ENCODE measurements at regions not wholly inside any gene's neighbourhood (a gene's known extent, or its start where the extent isn't known, plus 50 kb on each side); places are given as distances from the start of the nearest gene placed in this dataset.
"Not testable (repeated sequence)": the region's sequence is repeated elsewhere in the genome, so short reads cannot be mapped to it uniquely, and the experiment has no call there.

DNA sequence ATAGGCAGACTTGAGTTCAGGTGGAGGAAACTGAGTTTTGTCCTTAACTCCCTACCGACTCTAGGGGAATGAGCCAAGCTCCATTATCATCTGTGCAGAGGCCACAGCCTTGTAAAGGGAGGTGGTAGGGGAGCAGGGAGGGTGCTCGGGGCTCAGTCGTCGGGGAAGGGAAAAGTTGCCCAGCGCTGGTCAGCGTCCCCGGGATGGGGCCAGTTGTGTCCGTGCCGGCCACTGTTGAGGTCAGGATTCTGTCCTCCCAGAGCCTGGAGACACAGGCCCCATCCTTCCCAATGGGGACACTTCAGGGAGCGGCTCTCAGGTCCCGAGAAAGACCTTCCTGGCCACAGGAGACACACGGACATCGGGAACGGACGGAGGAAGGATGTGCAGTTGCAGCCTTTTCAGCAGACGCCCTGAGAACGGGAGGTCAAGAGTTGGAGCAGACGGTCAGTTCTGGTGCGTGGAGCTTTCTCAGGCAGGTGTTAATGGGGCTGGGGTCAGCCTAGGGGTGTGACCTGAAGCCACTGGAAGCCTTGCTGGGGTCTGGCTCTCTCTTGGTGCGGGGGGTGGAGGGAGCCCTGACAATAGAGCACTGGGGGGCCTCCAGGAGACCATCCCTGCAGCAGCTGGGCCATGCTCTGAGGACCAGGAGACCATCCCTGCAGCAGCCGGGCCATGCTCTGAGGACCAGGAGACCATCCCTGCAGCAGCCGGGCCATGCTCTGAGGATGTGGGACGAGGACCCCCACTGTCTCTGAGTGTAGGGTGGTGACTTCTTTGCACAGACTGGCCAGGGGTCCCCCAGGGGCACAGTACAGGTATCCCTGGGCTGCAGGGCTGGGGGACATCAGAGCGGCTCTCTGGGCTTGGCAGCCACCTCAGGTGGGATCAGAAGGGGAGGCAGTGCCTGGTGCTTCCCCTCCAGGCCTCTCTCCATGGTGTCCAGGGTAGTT, 394.7 kb downstream of the TMEM121 start:
- H3K4me3 ChIP-seq (ENCODE audit: low read length); DNase-seq (ENCODE audit: low read depth, low spot score): not testable (repeated sequence)

DNA sequence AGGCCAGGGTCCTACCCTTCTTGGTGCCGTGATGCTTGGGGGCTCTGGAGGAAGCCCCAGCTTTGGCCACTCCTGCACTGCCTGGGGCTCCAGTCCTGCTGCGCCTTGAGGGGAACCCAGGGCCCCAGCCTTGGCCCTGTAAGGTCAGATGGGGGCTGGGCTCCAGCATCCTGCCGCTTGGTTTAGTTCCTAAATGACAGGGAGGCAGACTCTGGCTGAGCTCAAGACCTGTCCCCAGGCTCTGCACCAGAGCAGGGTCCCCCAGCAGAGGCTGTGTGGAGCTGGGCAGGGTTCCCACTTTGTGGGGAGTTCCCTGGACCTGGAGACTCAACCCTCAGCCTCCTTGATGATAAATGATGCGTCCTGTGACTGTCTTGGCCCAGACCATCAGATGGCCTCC, 395.4 kb downstream of the TMEM121 start:
- not testable (repeated sequence) for DNase-seq (ENCODE audit: low read depth, low spot score); H3K4me3 ChIP-seq (ENCODE audit: low read length)

DNA sequence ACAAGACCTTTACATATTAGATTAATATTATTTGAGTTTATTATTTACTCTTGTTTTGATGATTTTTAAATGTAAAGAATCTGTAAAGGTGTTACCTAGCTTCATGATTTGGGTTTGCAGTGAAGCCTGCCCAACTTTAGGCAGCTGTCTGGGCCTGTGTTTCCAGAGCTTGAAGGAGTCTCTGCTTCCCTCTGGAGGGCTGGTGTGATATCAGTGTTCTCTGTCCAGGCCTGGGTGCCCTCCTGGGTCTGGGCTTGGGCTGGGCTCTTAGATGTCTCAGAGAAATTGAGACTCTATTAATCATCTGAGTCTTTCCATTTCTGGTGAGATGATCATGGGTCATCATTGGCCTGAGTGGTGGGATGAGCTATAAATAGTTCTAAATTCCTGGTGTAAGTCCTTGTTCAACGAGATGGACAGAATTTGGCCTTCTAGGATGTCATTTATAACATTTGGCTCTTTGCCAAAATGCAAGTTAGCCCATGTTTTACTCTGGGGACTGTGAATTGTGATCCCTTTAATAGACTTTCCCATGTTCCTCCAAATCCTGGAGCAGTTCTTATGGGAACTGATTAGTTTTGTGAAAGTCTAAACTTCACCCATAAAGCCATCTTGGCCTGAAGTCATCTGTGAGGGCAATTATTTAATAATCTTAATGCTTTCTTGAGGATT, 397.3 kb downstream of the TMEM121 start:
- not testable (repeated sequence) for H3K4me3 ChIP-seq (ENCODE audit: low read length); DNase-seq (ENCODE audit: low read depth, low spot score)

DNA sequence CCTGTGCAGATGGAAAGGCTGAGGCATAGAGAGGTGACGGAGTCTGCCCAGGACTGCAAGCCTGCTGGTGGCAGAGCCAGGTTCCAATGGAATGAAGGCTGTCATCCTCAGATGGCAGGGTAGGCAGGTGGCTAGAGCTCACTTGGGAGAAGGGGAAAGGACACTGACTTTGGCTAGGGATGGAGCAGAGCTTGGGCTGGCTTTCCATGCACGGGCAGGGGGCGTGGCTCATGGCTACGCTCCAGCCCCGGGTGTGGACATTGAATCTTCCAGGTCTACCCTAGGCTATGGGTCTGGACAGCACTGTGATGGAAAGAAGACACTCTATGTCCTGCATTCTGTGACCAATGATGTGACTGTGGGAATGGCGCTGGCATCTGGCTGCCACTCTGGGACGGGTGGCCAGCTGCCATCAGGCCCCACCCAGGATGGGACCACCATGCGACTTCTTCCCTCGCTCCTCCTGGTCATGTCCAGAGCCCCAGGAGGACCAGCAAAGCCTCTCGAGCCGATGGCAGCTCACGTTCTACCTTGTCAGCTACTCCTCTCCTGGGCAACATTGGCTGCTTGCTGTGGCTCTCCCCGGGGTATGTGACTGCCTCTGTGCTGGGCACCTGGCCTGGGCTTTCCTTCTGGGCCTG, 398.7 kb downstream of the TMEM121 start:
- no peak overlapping the region for H3K4me3 ChIP-seq (ENCODE audit: low read length)
- DNase-seq (ENCODE audit: low read depth, low spot score), result no peak

DNA sequence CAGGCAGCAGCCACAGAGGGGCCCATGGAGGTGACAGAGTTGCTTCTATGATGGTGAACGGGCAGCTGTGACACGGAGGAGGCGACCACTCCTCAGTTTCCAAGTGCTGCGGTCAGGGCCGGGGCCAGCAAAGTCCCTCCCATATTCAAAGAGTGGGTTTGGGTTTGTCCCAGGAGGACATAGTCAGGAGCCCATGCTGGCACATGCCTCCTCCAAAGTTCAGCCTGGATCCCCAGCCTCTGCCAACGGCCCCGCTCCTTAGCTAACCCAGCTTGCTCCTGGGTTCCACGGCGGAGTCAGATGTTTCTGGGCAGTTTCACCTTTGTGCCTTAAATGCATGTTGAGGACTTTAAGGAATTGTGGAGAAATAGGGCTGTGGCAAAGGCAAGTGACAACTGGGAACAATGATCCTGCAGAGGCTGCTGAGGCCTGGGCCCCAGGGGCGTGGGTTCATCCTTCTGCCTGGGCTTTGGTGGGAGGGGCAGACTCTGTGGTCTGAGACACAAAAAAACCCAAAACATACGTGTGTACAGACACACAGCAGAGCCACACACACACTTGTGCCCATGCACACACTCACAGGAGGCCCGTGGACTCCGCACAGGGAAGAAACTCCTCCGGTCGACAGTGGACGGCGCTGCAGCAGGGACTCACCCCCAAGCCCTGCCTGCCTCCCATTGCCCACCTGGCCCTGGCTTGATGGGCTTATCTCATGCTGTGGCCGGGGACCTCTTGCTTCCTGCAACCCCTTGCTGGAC, 399.4 kb downstream of the TMEM121 start:
- H3K4me3 ChIP-seq (ENCODE audit: low read length), result no peak overlapping the region
- no peak for DNase-seq (ENCODE audit: low read depth, low spot score)

DNA sequence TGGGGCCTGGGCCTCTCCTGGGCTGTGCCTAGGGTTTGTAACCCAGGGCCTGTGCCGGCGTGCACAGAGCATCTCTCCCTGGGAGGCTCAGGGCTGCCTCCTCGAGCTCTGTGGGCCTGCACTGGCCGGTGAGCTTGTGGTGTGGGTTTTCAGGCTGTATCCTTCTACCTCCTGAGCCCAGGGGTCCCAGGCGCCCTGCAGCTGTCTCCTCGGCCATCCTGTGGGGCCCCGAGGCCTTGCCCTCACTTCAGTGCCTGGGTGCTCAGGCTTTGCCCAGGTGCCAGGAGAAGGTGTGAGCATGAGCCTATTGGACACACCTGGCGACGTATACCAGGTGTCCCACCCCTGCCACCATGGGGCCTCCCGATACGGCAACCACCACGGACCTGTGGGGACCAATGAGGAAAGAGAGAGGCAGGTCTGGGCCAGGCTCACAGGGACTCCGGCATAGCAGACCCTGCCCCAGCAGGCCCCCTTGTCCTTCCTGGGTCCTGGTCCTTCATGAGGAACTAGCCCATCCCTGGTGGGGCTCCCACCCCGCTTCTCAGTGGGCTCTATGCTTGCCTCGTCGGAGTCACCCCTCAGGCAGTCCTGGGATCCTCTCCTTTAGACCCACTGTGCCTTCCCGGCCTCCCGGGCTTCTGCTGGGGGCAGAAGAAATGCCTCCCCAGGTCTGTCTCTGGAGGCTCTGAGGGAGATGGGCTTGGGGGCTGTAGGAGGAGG, 400.2 kb downstream of the TMEM121 start:
- H3K4me3 ChIP-seq (ENCODE audit: low read length), result no peak overlapping the region
- no peak for DNase-seq (ENCODE audit: low read depth, low spot score)

DNA sequence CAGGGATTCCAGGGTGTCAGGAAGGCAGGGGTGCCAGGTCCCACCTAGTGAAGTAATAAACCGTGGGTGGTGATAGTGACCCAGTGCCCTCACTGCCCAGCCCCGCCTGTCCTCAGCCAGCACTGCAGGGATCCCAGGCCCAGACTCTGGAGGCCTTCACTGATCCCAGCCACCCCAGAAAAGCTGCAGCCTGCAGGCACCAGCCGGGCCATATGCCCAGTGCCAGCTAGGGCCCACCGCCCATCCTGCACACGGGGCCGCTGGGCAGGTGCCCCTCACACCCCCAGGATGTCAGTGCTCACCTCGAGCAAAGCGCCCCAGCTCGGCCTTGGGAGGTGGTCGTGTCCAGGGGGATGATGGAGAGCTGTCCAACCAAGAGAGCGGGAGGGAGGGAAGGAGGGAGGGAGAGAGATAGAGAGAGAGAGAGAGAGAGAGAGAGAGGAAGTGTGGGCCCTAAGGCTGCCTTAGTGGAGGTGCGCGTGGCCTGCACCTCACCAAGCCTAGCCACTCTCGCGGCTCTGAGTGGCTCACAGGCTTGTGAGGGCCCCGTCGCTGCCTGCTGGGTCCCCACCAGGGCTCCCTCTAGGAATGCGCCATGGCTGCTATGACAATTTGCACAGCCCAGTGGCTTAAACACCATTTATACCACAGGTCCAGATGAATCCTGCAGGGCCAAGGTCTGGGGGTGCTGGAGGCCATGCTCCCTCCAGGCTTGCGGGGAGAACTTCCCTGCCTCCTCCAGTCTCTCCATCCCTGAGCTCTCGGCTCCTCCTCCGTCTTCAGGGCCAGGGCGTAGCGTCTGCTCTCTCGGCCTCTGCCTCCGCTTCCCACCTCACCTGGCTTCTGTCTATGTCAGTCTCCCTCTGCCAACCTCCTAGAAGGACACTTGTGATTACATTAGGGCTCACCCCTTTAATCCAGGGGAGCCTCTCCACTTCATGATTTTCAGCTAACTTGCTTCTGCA, 401.0 kb downstream of the TMEM121 start:
- H3K4me3 ChIP-seq (ENCODE audit: low read length), result no peak overlapping the region
- no peak for DNase-seq (ENCODE audit: low read depth, low spot score)

DNA sequence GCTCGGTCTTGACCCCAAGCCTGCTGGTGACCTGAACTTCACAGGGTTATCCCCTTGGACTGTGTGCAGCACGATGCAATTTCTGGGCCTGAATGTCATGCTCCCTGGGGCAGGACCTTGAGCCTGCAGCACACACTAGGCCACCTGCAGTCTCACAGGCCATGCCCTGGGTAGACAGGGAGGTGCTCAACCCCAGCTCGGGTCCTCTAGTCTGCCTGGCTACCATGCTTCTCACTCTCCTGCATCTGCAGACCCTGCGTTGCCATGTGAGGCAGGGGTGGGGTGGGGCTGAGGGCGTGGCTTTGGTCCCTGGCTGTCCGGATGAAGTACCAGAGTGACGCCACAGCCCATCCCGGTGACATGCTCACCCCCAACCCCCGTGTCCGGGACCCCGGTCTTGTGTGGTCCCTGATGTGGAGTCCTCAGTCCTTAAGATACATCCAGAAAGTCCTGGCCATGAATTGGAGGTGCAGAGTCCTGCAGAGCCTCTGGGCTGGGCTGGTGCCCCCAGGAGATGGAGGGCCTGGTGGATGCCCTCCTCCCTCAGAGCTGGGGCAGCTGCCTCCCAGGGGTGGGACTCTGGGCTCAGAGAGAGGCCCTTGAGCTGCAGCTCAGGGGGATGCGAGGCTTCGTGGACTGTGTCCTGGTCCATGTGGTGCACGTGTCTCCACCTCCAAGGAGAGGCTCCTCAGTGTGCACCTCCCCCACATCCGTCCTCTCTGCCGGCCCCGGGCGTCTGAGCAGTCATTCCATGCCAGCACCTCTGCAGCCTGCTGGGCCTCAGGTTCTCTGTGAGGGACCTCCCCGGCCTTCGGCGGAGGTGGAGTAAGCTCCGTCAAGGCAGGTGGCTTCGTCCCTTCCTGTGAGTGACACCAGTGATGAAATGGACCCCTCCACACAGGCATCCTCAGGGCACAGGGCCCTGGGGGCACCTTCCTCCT, 402.1 kb downstream of the TMEM121 start:
- not testable (repeated sequence) for H3K4me3 ChIP-seq (ENCODE audit: low read length); DNase-seq (ENCODE audit: low read depth, low spot score)

DNA sequence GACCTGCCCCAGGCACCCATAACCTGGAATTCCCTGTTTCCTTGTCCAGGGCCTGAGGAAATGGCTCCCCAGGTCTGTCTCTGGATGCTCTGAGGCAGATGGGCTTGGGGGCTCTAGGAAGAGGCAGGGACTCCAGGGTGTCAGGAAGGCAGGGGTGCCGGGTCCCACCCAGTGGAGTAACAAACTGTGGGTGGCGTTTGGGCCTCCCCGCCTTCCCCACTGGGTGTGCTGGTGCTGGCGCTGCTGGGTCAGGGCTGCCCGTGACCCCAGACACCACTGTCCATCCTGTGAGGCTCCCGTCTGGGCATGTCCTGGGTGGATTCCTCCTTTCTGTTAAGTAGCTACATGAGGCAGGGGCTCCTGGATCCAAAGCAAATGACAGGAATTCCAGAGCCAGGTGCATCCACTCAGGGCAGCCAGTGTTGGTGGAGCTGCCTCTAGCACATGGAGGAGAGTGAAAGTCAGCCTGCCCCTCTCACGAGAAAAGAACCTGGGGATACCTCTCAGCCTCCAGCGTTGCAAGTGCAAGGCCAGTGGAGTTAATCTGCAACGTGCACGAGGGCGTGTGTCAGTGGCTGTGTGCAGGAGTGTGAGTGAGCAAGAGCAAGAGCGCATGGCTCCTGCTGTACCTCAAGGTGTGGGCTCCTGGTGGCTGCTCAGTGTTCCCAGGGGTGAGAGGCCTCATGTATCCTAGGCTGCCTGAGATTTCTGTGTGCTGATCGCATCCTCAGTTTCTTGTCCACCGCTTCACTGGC, 403.1 kb downstream of the TMEM121 start:
- no peak overlapping the region for H3K4me3 ChIP-seq (ENCODE audit: low read length)
- DNase-seq (ENCODE audit: low read depth, low spot score), result no peak

DNA sequence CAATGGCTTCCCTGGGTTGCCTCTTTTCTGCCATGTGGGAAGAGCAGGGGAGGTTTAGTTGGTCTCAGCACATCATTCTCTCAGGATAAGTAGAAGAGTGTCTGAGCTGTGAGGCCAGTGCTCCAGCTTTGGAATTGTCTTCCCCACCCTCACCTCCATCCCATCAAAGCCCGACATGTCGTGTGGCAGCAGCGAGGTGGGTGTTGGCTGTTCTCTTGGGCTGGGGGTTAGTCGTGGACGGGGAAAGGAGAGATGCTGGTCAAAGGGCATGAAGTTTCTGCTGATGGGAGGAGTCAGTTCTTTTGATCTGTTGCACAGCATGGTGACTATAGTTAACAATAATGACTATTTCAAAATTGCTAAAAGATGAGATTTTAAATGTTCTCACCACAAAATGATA, 404.2 kb downstream of the TMEM121 start:
- no peak overlapping the region for H3K4me3 ChIP-seq (ENCODE audit: low read length)
- no peak for DNase-seq (ENCODE audit: low read depth, low spot score)

DNA sequence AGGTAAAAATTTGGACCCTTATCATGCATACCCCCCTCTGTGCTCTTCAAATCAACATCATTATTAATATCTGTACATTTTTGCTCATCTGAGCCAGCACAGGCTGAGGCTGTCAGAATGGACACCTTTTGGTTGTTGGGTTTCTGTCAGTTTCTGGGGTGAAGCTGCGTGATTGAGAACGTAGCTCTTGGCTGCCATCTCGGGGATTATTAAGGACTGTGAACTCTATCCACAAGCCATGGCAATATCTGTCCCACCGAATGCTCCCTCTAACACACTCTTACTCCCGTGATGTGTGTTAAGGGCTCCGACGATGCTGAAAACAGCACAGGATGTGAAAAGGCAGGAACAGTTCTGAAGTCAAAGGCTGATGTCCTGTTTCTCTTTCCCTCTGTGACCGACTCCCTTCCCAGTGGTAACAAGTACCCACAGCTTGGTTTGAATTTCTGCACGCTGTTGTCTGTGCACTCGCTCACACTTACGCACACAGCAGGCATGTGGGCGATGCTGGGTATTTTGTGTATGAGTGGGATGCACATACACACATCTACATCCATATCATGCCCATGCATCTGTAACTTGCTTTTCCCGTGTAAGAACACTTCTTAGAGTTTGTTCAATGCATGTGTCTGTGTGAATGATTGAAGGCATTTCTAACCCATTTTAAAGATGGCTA, 405.6 kb downstream of the TMEM121 start:
- no peak overlapping the region for H3K4me3 ChIP-seq (ENCODE audit: low read length)
- no peak for DNase-seq (ENCODE audit: low read depth, low spot score)

DNA sequence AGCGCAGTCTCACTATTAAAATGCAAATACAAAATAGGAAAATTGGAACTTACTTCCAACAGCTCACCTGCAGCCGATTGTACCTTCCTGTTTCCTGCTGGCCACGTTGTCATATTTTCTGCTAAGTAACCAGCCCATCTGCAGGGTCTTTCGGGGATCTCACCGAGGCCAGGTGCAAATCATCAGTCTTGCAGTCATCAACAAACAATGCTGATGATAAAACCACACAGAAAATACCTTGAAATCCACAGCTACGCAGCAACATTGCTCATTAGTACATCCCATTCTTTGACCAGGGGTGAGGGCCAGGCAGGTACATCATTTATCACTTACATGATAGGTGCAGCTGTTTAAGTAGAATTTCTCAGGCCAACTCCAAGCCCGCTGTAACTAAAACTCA, 406.9 kb downstream of the TMEM121 start:
- DNase-seq (ENCODE audit: low read depth, low spot score), result no peak
- no peak overlapping the region for H3K4me3 ChIP-seq (ENCODE audit: low read length)

DNA sequence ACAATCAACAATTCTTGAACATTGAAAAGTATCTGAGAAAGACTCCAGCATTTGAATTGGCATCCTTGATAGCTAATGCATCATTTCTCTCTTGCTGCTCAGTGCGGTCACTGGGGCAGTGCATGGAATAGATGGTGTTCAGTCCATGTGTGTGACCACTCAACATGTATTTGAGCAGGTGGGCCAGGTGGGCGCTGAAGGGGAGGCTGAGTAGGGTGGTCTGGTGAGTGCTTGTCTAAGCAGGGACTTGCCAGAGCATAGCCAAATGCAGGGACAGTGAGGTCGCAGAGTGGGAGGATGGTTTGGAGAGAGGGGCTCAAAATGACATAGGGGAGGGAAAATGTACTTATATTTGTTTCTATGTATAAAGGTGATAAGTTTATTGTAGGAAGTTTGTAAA, 409.0 kb downstream of the TMEM121 start:
- DNase-seq (ENCODE audit: low read depth, low spot score), result no peak
- no peak overlapping the region for H3K4me3 ChIP-seq (ENCODE audit: low read length)

DNA sequence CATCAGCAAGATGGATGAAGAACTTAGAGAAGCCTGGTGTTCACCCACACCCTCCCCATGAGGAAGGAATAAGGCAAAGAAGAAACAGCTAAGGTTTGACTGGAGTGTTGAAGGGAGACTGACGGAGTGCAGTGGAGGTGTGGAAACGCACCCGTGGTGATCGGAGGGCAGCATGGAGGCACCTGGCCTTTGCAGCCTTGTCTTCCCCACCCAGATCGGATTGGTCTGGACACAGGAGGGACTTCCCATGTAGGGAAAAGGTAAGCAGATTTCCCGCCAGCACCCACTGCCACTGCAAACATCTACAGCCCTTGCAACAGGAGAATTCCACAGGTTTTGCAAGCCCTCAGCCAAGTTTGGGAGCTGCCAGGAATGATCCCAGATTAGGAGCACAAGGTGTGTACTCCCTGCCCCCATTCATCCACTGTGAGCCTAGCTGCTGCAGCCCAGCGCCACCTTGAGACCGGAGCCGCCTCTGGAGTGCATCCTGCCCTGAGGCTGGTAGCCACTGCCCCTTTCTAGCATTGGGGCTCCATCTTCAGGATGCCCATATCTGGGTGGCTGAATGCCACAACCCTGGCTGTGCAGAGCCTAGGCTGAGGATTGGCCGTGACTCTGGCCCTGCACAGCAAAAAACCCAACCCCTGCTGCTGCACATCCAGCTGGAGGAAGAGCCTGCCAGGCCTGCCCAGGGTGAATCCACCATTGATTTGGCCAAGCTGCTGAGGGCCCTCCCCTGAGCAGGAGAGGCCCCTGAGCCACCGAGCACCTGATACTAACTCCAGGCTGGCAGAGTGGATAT, 411.1 kb downstream of the TMEM121 start:
- H3K4me3 ChIP-seq (ENCODE audit: low read length), result no peak overlapping the region
- no peak for DNase-seq (ENCODE audit: low read depth, low spot score)

Data from Jurkat, Clone E6-1 (cell line).